Activated CD8-positive, alpha-beta memory T cell treated with anti-CD3 and anti-CD28 coated beads for 4 hours (primary cell): ENCODE measurements at regions not wholly inside any gene's neighbourhood (a gene's known extent, or its start where the extent isn't known, plus 50 kb on each side); places are given as distances from the start of the nearest gene placed in this dataset.
"Not testable (repeated sequence)": the region's sequence is repeated elsewhere in the genome, so short reads cannot be mapped to it uniquely, and the experiment has no call there.

Experiments
- DNase-seq, 2 donors: peaks; one replicate each; pipeline ENCODE4 v3.0.0-alpha.2; 2020; ENCODE audit warnings: low read depth in 2 of 2

DNA sequence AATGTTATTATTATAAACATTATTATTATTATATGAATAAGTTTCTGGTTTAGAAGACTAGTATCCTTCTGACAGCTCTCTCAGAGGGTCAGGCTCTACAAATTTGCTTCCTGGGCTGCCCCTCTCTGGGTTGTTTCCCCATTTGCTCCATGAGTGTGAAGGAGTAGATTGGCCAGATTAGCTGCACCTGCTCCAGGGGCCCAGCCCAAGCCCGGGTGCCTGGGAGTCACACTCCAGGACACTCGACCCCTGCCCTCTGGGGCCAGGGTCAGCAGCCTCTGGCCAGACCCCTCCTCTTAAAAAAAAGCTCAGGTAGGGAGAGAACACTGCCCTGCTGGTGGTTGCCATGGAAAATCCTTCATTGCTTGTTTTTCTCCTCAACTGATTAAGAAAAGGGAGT, 169.0 kb upstream of the FOXD4L5 start:
- not testable (repeated sequence) for DNase-seq

DNA sequence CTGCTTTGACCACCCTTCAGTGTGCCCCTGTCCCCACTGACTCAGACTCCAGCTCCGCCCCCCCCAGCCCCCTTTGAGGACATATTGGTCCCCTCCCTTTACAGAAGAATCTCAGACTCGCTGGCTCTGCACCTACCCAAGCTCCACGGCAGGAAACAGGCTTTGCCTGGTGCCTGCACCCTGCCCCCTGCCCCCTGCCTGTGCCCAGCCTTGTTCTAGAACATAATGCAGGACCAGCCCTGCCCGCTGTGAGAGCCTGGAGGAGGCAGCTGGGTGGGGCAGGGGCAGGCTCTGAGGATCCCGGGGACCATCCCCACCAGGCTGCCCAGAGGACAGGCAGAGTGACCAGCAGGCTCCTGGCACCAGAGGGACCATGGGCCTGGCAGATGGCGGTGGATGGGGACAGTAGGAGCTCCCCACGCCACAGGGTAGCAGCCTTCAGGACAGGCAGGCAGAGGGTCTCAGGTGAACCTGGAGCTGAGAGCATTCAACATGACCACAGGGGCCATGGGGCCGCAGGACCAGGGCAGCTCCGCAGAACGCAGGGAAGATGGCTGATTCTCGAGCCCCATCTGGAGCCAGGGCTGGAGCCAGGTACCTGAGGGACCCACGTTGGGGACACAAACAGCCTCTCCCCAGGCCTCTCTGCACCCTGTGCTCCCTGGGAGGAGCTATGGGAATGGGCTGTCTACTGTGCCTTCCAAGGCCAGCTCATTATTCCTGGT, 165.0 kb upstream of the FOXD4L5 start:
- DNase-seq = not testable (repeated sequence)

DNA sequence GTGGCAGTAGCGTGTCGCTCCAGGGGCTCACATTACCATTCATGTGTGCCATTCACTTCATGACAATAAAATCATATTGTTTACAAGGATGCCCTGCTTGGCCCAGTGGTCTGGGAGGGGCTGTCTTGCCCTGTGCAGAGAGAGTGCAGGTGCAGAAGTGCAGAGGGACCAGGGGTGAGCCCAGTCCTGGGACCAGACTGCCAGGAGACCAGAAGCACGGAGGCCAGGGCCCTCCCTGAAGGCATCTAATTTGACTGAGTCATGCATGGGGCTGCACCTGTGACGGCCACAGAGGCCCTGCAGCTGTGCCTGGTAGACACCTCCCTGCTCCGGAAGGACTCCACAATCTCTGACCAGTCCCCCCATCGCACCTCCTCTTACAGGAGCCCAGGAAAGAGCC, 164.4 kb upstream of the FOXD4L5 start:
- no peak for DNase-seq

DNA sequence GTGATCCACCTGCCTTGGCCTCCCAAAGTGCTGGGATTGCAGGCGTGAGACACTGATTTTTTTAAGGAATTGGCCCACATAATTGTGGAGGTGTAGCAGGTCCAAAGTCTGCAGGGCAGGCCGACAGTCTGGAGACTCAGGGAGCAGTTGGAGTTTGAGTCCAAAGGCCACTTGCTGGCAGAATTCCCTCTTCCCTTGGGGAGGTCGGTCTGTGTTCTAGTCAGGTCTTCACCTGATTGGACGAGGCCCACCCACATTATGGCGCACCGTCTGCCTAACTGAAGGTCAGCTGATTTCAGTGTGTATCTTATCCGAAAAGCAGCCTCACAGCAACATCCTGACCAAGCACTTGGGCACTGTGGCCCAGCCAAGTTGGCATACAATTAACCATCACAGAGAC, 162.1 kb upstream of the FOXD4L5 start:
- DNase-seq = not testable (repeated sequence)

DNA sequence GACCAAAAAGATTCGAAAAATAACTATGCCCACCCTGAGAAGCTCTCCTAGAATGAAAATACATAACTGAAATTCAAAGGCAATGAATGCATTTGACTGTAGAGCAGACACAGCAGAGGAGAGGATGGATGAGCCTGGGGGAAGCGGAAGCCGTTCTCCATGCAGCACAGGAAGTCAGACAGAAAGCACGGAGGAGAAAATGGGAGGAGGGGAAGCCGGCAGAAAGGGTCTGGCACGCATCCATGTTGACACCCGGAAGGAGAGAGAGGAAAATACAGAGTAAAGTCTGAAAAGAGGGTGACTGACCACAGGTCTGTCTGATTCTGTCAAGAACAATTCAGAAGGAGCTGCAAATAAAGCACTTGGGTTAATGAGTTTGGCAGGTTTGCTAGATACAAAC, 161.0 kb upstream of the FOXD4L5 start:
- not testable (repeated sequence) for DNase-seq

DNA sequence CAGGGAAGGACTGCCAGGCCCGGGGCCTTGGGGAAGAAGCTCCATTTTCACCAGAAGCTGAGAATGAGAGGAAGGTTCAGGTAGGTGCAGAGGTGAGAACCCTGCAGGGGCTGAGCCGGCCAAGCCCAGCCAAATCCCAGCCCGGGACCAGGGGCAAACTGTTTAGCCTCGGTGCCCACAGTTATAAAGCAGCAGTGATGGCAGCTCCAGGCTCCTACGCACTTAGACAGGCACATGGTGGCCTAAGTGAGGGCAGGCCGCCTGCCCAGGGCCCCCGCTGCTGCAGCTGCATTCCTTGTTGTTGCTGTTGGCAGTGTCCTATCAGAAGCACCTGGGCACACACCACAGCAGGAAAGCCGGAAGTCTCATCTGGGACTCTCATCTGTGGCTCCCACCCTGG, 159.9 kb upstream of the FOXD4L5 start:
- DNase-seq = no peak

DNA sequence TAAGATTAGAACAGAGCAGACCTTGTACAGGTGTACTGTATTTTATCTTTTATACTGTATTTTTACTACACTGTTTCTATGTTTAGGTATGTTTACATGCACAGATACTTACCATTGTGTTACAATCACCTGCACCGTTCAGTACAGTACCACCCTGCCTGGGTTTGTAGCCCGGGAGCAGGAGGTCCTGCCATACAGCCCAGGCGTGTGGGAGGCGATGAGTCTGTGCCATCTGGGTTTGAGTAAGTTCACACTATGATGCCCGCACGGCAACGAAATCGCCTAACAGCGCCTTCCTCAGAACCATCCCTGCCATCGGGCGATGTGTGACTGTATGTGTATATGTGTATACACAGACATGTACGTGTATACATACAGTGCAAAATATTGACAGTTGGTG, 157.1 kb upstream of the FOXD4L5 start:
- DNase-seq = not testable (repeated sequence)

DNA sequence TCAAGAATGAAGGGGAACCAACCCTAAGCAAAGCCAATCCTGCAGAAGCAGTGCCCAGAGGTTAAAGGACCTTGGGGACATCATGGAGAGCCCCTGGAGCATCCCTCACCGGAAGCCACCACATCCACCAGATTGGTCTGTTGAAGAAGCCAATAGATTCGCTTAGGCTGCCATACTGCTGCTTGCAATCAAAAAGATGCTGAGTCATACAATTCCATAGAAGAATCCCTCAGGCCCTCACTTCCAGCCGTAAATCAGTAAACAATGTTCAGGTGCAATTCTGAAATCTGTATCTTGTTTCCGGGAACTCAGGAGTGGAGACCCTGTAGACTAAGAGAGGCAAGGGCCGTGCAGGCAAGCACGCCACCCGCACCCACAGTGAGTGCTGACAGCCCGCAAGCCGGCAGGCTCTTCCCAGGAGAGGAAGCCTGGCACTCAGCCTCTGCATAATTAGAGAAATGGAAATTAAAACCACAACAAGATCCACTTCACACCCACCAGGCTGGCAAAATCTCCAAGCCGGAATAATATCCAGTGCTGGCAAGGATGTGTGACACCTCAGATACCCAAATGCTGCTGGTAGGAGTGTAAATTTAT, 156.4 kb upstream of the FOXD4L5 start:
- DNase-seq = not testable (repeated sequence)

DNA sequence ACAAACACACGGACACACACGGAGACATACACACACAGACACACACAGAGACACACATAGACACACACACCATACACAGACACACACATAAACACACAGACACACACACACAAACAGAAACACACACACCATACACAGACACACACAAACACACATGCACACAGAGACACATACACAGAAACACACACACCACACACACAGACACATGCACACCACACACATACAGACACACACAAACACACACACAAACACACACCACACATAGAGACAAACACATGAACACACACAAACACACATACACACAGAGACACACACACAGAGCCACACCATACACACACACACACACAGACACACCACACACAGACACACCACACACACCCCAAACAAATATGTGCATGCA, 152.7 kb upstream of the FOXD4L5 start:
- DNase-seq = no peak

DNA sequence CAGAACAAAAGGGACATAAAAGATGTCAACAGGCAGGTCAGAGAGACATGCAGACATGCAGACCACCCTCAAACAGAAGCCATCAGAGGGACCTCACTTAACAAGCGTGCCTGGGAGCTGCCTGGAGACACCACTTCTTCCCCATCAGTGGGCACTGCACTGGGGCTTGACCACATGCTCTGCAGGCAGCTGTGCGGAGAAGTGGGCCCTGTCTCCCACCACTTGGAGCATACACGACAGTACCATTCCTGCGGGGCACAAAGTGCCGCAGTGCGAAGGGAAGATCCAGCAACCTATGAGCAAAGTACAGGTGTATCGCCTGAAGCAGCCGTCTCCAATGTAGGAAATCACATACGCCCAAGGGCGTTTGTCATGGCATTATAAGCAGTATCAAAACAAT, 150.5 kb upstream of the FOXD4L5 start:
- no peak for DNase-seq

DNA sequence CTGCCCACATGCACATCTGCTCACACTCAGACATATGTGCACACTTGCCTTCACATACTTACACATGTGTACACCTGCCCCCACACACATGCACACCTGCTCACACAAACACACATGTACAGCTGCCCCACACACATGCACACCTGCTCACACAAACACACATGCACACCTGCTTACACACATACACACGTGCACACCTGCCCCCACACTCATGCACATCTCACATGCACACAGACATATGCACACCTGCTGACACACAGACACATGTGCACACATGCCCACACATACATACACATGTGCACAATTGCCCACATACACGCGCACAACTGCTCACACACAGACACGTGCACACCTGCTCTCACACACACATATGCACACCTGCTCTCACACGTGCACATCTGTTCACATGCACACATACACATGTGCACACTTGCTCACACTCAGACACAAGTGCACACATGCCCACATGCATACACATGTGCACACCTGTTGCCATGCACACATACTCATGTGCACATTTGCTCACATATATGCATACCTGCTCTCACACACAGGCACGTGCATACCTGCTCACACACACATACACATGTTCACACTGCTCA, 147.8 kb upstream of the FOXD4L5 start:
- no peak for DNase-seq

DNA sequence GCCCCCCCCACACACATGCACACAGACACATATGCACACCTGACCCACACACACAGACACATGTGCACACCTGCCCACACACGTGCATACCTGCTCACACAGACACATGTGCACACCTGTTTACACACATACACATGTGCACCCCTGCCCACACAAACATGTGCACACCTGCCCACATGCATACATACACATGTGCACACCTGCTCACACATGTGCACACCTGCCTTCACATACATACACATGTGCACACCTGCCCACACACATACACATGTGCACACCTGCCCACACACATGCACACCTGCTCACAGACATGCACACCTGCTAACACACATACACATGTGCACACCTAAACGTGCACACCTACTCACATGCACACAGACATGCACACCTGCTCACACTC, 147.0 kb upstream of the FOXD4L5 start:
- DNase-seq = no peak

DNA sequence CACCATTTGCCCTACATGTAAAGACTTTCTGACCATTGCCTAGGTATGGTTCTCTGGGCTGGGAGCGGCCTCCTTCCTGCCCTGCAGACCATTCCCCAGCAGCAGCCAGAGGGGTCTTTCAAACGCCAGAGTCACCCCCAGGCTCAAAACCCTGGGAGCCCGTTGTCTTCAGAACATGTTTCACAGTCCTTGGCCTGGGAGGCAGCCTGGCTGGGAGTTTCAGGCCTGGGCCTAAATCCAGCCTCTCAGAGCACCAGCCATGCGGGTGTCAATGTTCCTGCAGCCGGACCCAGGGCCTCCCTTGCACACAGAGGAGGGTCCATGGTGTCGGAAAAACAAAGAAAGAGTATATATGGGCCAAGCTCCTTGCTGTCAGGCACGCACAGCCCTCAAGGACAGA, 145.2 kb upstream of the FOXD4L5 start:
- DNase-seq = no peak

DNA sequence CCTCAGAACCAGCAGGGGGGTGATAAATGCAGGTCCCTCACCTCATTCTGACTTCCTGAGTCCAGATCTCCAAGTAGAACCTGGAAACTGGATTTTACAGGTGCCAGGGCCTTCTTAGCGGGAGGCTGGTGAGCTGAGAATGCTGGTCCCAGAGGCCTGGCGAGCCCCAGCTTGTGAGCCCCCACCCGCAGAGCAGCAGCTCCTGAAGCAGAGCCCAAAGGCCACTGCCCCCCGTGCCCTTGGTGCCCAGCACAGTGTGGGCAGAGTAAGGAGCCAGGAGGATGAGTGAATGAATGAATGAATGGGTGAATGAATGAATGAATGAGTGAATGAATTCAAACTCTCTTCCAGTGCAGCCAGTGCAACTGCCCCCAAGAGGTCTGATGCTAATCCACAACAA, 142.4 kb upstream of the FOXD4L5 start:
- DNase-seq = not testable (repeated sequence)

DNA sequence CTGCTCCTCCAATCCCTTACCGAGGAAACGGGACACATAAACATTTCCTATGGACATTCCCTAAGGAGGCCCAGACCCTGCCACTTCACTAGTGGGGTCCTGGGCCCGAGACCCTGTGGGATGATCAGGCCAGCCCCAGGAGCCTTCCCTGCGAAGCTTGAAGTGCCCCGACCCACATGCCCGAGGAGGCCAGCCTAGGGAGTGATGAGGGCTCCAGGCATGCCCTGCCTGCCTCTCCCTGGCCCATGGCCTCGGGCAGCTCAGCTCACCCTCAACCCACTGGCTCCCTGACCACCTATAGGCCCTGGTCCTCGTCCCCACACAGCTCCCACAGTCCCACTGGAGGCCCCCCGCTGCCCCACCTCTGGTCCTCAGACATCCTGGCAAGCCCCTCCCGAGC, 141.8 kb upstream of the FOXD4L5 start:
- not testable (repeated sequence) for DNase-seq

DNA sequence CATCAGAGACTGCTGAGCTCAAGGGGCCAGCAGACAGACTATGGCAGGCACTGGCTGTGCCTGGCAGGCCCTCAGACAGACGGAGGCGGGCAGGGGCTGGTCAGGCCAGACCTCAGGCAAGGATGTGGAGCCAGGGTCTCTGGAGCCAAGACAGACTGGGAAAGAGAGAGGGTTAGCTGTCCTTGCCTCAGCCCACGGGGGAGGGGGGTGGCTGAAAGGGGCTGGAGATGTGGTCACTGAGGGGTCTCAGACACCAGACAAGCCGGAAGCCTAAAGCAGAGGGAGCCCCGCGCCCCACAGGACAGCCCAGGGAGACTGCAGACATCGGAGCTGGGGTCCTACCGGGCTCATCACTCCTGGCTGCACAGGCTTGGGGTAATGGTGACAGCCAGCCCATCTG, 141.2 kb upstream of the FOXD4L5 start:
- no peak for DNase-seq

DNA sequence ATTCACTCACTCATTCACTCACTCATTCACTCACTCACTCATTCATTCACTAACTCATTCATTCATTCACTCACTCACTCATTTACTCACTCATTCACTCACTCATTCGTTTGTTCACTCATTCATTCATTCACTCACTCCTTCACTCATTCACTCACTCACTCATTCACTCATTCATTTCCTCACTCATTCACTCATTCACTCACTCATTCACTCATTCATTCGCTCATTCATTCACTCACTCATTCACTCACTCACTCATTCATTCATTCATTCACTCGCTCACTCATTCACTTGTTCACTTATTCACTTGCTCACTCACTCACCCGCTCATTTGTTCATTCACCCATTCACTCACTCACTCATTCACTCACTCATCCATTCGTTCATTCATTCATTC, 140.2 kb upstream of the FOXD4L5 start:
- DNase-seq = not testable (repeated sequence)

DNA sequence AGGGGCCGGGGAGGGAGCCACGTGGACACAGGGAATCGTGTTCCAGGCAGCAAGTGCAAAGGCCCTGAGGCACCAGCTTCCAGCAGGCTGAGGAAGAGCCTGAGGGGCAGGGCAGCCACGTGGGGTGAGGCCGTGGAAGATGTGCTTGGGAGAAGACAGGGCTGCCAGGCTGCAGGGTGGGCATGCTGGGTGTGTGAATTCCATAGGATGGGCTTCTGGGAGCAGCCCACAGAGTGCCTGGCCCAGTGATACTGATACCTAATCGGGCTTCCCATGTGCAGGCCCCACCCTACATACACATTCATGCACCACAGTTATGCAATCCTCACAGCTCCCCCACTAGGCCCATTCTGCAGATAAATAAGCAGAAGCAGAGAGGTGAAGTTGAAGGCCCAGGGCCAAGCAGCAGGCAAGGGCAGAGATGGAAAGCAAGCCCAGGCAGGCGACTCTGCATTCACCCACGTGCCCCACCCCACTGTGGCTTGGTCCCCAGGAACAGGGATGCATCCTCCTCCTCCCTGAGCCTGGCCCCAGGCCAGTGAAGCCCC, 139.5 kb upstream of the FOXD4L5 start:
- not testable (repeated sequence) for DNase-seq

DNA sequence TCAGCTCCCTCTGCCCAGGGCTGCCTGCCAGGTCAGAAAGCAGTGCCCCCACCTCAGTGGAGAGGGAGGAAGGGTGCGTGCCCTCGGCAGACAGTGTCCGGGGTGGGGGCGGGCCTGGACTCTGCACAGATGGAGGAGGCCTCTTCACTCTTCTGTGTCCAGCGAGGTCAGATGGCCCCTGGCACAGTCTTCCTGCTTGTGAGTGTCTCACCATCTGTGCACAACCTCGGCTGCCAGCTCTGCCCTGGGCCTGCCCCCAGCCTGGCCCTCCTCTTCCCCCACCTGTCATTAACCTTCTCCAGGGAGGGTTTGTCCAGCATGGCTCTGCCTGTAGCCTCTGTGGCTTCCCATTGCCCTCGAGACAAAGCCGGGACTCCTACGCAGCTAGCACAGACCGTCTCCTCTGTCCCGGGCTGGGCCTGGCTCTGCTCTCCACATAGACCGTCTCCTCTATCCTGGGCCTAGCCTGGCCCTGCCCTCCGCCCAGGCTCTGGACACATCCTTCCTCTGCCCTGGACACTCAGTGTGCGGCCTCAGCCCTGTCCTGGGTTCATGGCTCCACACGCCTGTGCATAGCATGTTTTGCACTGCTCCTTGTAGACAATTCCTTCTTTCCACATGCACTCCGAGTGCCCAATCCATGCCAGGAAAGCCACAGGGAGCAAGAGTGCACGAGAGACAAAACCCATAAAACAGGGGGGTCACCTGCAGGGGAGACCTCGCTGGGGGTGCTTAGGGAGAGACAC, 138.9 kb upstream of the FOXD4L5 start:
- DNase-seq = not testable (repeated sequence)

DNA sequence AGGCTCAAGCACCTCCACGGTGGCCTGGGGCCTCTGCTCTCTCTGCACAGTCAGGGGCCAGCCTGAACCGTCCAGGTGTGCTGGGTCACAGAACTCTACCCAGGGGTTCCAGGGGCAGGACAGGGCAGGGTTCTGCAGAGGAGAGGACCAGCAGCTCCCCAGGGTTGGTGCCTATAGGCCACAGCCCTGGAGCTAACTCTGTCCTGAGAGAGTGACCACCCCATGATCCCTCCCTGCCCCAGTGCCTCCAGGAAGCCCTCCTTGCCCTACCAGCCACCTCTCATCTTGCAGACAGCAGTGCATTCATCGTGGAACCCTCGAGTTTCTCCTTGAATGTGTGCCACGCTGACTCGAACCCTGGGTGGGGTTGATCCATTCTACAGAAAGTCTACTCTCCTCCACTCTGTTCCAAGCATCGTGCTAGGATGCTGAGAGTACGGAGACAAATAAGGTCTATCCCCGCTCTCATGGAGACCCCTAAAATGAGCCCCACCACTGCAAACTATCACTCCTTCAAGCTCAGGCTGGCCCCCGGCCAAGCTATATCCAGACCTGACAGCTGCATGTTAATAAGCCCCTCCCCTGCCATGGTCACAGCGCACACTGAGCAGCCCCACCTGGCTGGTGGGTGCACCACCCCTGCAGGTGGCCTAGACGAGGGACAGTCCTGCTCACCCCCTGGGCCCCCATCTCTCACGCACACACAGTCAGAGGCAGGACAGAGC, 138.1 kb upstream of the FOXD4L5 start:
- not testable (repeated sequence) for DNase-seq

DNA sequence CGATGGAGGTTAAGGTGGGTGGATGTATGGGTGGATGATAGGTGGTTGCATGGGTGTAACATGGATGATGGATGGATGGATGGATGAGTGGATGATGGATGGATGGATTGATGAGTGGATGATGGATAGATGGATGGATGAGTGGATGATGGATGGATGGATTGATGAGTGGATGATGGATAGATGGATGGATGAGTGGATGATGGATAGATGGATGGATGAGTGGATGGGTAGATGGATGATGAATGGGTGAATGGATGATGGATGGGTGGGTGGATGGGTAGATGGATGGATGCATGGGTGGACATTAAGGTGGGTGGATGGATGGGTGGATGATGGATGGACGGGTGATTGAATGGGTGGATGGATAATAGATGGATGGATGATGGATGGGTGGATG, 136.5 kb upstream of the FOXD4L5 start:
- not testable (repeated sequence) for DNase-seq

DNA sequence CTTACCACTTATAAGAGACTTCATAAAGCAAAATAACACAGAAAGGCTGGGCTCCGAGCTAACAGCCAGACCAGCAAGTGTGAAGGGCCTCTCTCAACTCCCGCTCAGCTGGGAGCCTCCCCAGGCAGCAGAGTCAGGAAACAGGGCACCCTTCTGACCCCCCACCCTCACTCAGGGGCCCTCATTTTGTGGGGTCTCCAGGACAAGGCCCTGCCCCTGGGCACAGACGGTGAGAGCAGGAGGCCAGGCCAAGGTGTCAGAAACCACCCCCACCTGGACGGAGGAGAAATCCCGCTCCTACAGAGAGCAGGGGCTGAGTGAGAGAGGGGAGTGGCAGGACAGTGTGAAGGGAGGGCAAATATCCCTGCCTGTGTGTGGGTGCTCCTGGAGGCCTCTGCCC, 135.8 kb upstream of the FOXD4L5 start:
- DNase-seq = no peak
